T-cell (primary cell): ENCODE measurements at regions not wholly inside any gene's neighbourhood (a gene's known extent, or its start where the extent isn't known, plus 50 kb on each side); places are given as distances from the start of the nearest gene placed in this dataset.

Experiments used
- ATAC-seq, 4 experiments: fragments of 200-7000 bp in 3 of 4; fragments of 150-1000 bp in 1 of 4; cut with Tn5 transposase; replicated peaks in 1 of 4; 1 replicate in 3 of 4; 2 replicates in 1 of 4; pipeline ENCODE4 v1.10.0; 2021; ENCODE audit warnings: moderate library complexity in 3 of 4, mild to moderate bottlenecking in 2 of 4, moderate number of reproducible peaks in 1 of 4
- CTCF ChIA-PET, 2 donors: fragments of 300-600 bp; sonication (Branson Sonifier 250); formaldehyde crosslinking; loops; one replicate each; lab custom pipeline; 2022; ENCODE audit warnings: antibody characterized with exemption in 2 of 2; lab: Charles Lee
- POLR2A ChIA-PET, 2 donors: fragments of 300-600 bp; sonication (Branson Sonifier 250); formaldehyde crosslinking; loops; one replicate each; lab custom pipeline; 2022; ENCODE audit warnings: antibody characterized with exemption in 2 of 2; lab: Charles Lee
- DNase-seq, 35 experiments: peaks; one replicate each; pipeline versions ENCODE4 v3.0.0 to v3.0.0-alpha.2; 2013 to 2023
- H3K27ac ChIP-seq: one replicate; pipeline ENCODE4 v1.5.1; 2013; ENCODE audit warnings: low read length
- H3K27me3 ChIP-seq, 2 experiments: replicated peaks in 1 of 2; 1 replicate in 1 of 2; 2 replicates in 1 of 2; pipeline versions ENCODE4 v1.6.1 to v1.7.0; 2013; ENCODE audit warnings: low read length in 1 of 2, mixed read lengths in 1 of 2; ENCODE audit not compliant: control insufficient read depth in 2 of 2, insufficient read depth in 2 of 2; ENCODE audit errors: extremely low read depth in 1 of 2
- H3K36me3 ChIP-seq, 2 donors: 1 replicate in 1 of 2; 2 replicates in 1 of 2; pipeline versions ENCODE4 v1.6.1 to v1.7.0; 2013; ENCODE audit warnings: low read length in 1 of 2; ENCODE audit not compliant: control insufficient read depth in 2 of 2, insufficient read depth in 1 of 2; ENCODE audit errors: extremely low read depth in 1 of 2
- H3K4me1 ChIP-seq, 2 experiments: 1 replicate in 1 of 2; 2 replicates in 1 of 2; pipeline versions ENCODE4 v1.6.1 to v1.7.0; 2013; ENCODE audit warnings: low read length in 2 of 2, mixed read lengths in 1 of 2; ENCODE audit not compliant: insufficient read depth in 2 of 2, control insufficient read depth in 1 of 2; ENCODE audit errors: extremely low read depth in 1 of 2
- H3K4me3 ChIP-seq, 2 donors: 1 replicate in 1 of 2; 2 replicates in 1 of 2; pipeline versions ENCODE4 v1.5.1 to v1.7.0; 2013; ENCODE audit warnings: mild to moderate bottlenecking in 2 of 2, low read length in 1 of 2, moderate library complexity in 1 of 2; ENCODE audit not compliant: control insufficient read depth in 1 of 2; ENCODE audit errors: extremely low read depth in 1 of 2
- H3K9me3 ChIP-seq: 2 replicates; pipeline ENCODE4 v1.7.0; 2013
- H3K27ac Mint-ChIP-seq, 2 donors: one replicate each; pipeline ENCODE4 v1.8.0; 2020 to 2021; ENCODE audit warnings: mild to moderate bottlenecking in 2 of 2, mixed read lengths in 2 of 2
- H3K27me3 Mint-ChIP-seq, 2 donors: one replicate each; pipeline ENCODE4 v1.8.0; 2021 to 2022; ENCODE audit warnings: mixed read lengths in 2 of 2
- H3K36me3 Mint-ChIP-seq: one replicate; pipeline ENCODE4 v1.8.0; 2021; ENCODE audit warnings: mixed read lengths
- H3K4me1 Mint-ChIP-seq, 3 donors: one replicate each; pipeline ENCODE4 v1.8.0; 2020 to 2022; ENCODE audit warnings: mixed read lengths in 3 of 3, mild to moderate bottlenecking in 1 of 3
- H3K4me3 Mint-ChIP-seq, 3 donors: one replicate each; pipeline ENCODE4 v1.8.0; 2020 to 2022; ENCODE audit warnings: mild to moderate bottlenecking in 3 of 3, mixed read lengths in 3 of 3, moderate library complexity in 3 of 3
- H3K9me3 Mint-ChIP-seq, 3 donors: one replicate each; pipeline ENCODE4 v1.8.0; 2020 to 2022; ENCODE audit warnings: mixed read lengths in 3 of 3
- WGBS: methylation state at CpG from one replicate; pipeline ENCODE4 v1.1.5; 2013; ENCODE audit warnings: missing lambda C conversion rate; ENCODE audit not compliant: insufficient coverage; 5-methylcytosine and 5-hydroxymethylcytosine counted together

DNA sequence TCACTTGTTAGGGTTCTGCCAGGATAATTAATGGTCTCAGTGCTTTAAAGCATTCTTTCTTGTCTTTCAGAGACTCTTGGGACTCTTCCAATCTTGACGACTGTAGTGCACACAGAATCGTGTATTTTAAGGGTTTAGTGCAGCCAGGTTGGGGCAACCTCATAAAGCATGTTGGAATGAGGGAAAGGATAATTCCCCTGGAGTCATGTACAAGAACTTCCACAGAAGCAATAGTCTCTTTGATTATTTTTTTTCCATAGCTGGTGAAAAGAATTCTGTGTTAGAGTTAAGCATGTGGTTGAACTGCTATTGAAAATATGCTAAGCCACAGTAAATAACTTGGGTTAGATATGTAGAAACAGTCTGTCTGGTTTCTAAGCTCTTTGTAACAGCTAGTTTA, 246.8 kb upstream of the DAAM1 start:
- H3K4me1 ChIP-seq: no peaks in the 10 kb centered on the region
- DNase-seq: no peak
- WGBS: no CpG with 5 or more reads among the region's 2 CpGs
- no peaks in the 10 kb centered on the region for H3K36me3 Mint-ChIP-seq
- peaks cover 0 to 14% of the 10 kb centered on the region in 2 donors for H3K27me3 Mint-ChIP-seq
- H3K9me3 ChIP-seq: no peaks in the 10 kb centered on the region
- no peaks in the 10 kb centered on the region for H3K36me3 ChIP-seq
- ChIA-PET CTCF (no interaction called here), POLR2A (interaction anchor here in 1 of 2 donors (0.6 kb wide), 1 partner anchor 13 kb away, joined by 4 read pairs; no protein-coding TSS in a partner anchor)
- H3K27me3 ChIP-seq: no peaks in the 10 kb centered on the region
- H3K4me3 Mint-ChIP-seq: no peak overlapping the region
- ATAC-seq: no peak
- H3K27ac ChIP-seq: no peak overlapping the region
- no peak overlapping the region for H3K4me3 ChIP-seq
- H3K4me1 Mint-ChIP-seq: no peaks in the 10 kb centered on the region
- H3K27ac Mint-ChIP-seq: no peak overlapping the region
- peaks cover 3 to 9% (median 7%) of the 10 kb centered on the region in 3 donors for H3K9me3 Mint-ChIP-seq

DNA sequence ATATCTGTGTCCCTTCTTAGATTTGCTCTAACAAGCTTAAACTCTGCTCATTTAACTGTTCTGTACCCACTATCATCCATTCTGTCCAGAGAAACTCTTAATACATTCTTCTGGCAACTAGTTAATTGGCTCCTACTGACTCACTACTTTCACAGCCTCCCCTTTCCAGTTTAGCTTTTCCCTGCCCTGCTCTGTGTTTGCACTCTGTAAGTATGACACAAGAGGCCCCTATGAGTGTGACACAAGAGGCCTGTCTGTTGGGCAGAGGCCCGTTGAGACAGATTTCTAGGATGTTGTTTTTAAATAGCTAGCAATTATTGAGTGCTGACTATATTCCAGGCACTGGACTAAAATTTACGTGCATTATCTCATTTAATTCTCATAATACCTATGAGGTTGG, 246.0 kb upstream of the DAAM1 start:
- Histone ChIP-seq H3K4me3 (no peak overlapping the region), H3K4me1 (no peaks in the 10 kb centered on the region), H3K27ac (no peak overlapping the region), H3K27me3 (no peaks in the 10 kb centered on the region), H3K36me3 (no peaks in the 10 kb centered on the region), H3K9me3 (no peaks in the 10 kb centered on the region)
- H3K9me3 Mint-ChIP-seq: no peaks in the 10 kb centered on the region
- no peaks in the 10 kb centered on the region for H3K4me1 Mint-ChIP-seq
- WGBS: no CpG with 5 or more reads among the region's 2 CpGs
- ChIA-PET CTCF (no interaction called here), POLR2A (no interaction called here)
- ATAC-seq (no peak), DNase-seq (no peak)
- H3K27me3 Mint-ChIP-seq: peaks cover 0 to 14% of the 10 kb centered on the region in 2 donors
- no peak overlapping the region for H3K4me3 Mint-ChIP-seq
- no peaks in the 10 kb centered on the region for H3K36me3 Mint-ChIP-seq
- H3K27ac Mint-ChIP-seq: no peak overlapping the region

DNA sequence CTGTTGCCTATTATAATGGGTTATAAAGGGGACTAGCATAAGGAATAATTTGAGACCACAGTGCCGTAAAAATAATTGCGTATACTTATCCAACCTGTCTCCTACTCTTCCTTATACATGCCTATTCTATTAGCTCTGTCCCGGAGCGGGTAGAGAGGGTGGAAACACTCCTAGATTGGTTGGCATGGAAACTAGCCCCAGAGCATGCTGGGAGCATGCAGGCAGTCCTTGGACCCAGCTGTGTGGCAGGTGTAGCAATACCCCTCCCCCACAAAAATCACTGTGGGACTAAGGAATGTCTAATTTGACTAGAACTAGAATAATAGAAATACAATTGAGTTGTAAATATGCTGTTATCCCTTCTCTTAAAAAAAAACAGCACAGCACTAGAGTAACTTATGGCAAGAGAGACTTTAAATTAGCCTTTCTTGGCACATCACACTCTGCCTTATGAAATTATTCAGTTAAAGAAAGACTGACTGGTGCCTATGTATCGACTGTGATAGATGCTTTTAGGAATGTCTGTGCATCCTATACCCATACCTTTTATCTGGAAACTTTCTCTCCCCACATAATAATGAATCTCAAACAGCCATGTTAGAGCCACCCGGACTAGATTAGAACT, 244.0 kb upstream of the DAAM1 start:
- WGBS: no CpG with 5 or more reads among the region's 6 CpGs
- ATAC-seq (no peak), DNase-seq (no peak)
- Histone ChIP-seq H3K27me3 (no peaks in the 10 kb centered on the region), H3K9me3 (no peaks in the 10 kb centered on the region), H3K36me3 (no peaks in the 10 kb centered on the region), H3K4me1 (no peaks in the 10 kb centered on the region), H3K4me3 (no peak overlapping the region), H3K27ac (no peak overlapping the region)
- H3K27me3 Mint-ChIP-seq: peaks cover 0 to 14% of the 10 kb centered on the region in 2 donors
- no peak overlapping the region for H3K27ac Mint-ChIP-seq
- ChIA-PET POLR2A (no interaction called here), CTCF (no interaction called here)
- no peaks in the 10 kb centered on the region for H3K9me3 Mint-ChIP-seq
- H3K4me1 Mint-ChIP-seq: no peaks in the 10 kb centered on the region
- no peaks in the 10 kb centered on the region for H3K36me3 Mint-ChIP-seq
- H3K4me3 Mint-ChIP-seq: no peak overlapping the region

DNA sequence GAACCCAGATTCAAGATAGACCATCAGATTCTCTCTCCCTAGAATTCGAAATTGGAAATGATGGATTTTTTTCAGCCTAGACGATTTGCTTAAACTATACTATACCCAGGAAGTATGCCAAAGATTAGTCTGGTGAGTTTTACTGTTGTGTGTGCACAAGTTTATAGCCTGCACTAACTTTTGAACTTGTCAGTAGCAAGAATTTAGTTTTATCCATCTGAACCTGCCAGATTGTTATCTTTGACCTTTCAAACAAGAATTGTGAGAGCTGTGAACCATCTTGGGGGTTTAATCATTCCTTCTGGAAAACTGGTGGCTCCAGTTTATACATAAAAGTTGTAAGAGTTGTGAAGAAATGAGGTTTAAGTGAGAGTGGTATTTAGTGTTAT, 243.5 kb upstream of the DAAM1 start:
- H3K27ac ChIP-seq: no peak overlapping the region
- no peak overlapping the region for H3K4me3 ChIP-seq
- H3K27me3 ChIP-seq: no peaks in the 10 kb centered on the region
- H3K36me3 Mint-ChIP-seq: no peaks in the 10 kb centered on the region
- no peak overlapping the region for H3K4me3 Mint-ChIP-seq
- ATAC-seq (no peak), DNase-seq (no peak)
- no peaks in the 10 kb centered on the region for H3K36me3 ChIP-seq
- H3K4me1 Mint-ChIP-seq: no peaks in the 10 kb centered on the region
- H3K9me3 Mint-ChIP-seq: no peaks in the 10 kb centered on the region
- peaks cover 0 to 14% of the 10 kb centered on the region in 2 donors for H3K27me3 Mint-ChIP-seq
- no peaks in the 10 kb centered on the region for H3K4me1 ChIP-seq
- WGBS: no CpG with 5 or more reads among the region's 2 CpGs
- no peak overlapping the region for H3K27ac Mint-ChIP-seq
- ChIA-PET CTCF (no interaction called here), POLR2A (no interaction called here)
- H3K9me3 ChIP-seq: no peaks in the 10 kb centered on the region

DNA sequence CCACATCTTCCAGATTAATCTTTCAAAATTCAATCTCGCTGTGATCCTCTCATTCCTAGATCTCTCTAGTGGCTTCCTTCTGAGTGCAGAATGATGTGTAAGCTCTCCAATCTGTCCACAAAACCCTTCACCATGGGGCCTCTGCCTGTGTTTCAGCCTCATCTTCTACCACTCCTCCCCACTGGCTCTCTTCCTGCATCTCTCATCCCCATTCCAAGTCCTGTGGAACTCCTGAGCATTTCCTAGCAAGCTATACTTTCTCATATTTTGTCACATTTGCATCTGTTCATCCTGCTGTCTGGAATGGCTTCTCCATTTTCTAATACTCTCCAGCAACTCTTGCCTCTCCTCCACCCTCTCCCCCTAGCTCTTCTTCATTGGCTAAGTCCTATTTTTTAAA, 242.0 kb upstream of the DAAM1 start:
- H3K4me1 ChIP-seq: no peaks in the 10 kb centered on the region
- no peak overlapping the region for H3K4me3 Mint-ChIP-seq
- ChIA-PET CTCF (no interaction called here), POLR2A (no interaction called here)
- no peaks in the 10 kb centered on the region for H3K27me3 ChIP-seq
- no peaks in the 10 kb centered on the region for H3K36me3 Mint-ChIP-seq
- H3K4me1 Mint-ChIP-seq: no peaks in the 10 kb centered on the region
- H3K27me3 Mint-ChIP-seq: peaks cover 0 to 14% of the 10 kb centered on the region in 2 donors
- peaks cover 0 to 5% (median 0%) of the 10 kb centered on the region in 3 donors for H3K9me3 Mint-ChIP-seq
- no peak for DNase-seq
- no peak overlapping the region for H3K27ac ChIP-seq
- no peaks in the 10 kb centered on the region for H3K36me3 ChIP-seq
- no peak overlapping the region for H3K27ac Mint-ChIP-seq
- no peak for ATAC-seq
- no peaks in the 10 kb centered on the region for H3K9me3 ChIP-seq
- WGBS: 86% methylated on average over 1 of the region's 1 CpG
- no peak overlapping the region for H3K4me3 ChIP-seq

DNA sequence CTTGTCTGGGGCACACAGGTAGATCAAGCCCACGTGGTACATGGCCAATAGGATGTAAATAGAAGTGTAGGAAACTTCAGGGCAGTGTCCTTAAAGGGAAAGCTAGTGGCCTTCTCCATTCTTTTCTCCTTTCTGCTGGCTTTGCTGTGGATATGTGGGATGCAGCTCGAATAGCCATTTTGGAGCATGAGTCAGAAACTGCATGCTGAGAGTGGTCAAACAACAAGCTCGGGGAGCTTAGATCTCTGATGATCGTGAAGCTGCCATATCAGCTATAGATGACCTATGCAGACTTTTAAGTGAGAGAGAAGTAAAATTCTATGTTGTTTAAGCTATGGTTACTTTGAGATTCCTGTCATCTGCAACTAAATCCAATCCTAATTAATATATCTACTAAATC, 241.3 kb upstream of the DAAM1 start:
- ChIA-PET CTCF (no interaction called here), POLR2A (no interaction called here)
- no peak overlapping the region for H3K4me3 Mint-ChIP-seq
- Histone ChIP-seq H3K27ac (no peak overlapping the region), H3K27me3 (no peaks in the 10 kb centered on the region), H3K4me3 (no peak overlapping the region), H3K36me3 (no peaks in the 10 kb centered on the region), H3K4me1 (no peaks in the 10 kb centered on the region), H3K9me3 (no peaks in the 10 kb centered on the region)
- no peaks in the 10 kb centered on the region for H3K36me3 Mint-ChIP-seq
- no peak for DNase-seq
- peaks cover 0 to 5% (median 0%) of the 10 kb centered on the region in 3 donors for H3K9me3 Mint-ChIP-seq
- 67% methylated on average over 2 of the region's 4 CpGs for WGBS
- H3K27ac Mint-ChIP-seq: no peak overlapping the region
- ATAC-seq: no peak
- no peaks in the 10 kb centered on the region for H3K4me1 Mint-ChIP-seq
- H3K27me3 Mint-ChIP-seq: peaks cover 2 to 14% of the 10 kb centered on the region in 2 donors
